ENCODE measurements at regions not wholly inside any gene's neighbourhood (a gene's known extent, or its start where the extent isn't known, plus 50 kb on each side); places are given as distances from the start of the nearest gene placed in this dataset.

GRCh38 chr6:158912655-158913054 is 87.3 kb downstream of the RSPH3 start:
- TF ChIP-seq CTCF (IDR thresholded peaks at IDR 0.05): no peak
- Histone ChIP-seq H3K4me3 (no peak overlapping the region), H3K27ac (no peak overlapping the region), H3K4me1 (ENCODE audit: control insufficient read depth in 1 of 2, low read depth in 2 of 2) (no peaks in the 10 kb centered on the region), H3K27me3 (replicated peaks; ENCODE audit: insufficient read depth) (no peaks in the 10 kb centered on the region), H3K36me3 (no peaks in the 10 kb centered on the region), H3K9me3 (no peaks in the 10 kb centered on the region)
- no peak for ATAC-seq (ENCODE audit: insufficient number of reproducible peaks, low FRiP score, low read depth)
- DNase-seq (ENCODE audit: low spot score): no peak

- no peaks in the 10 kb centered on the region for H3K27me3 ChIP-seq (replicated peaks; ENCODE audit: insufficient read depth)
- no peak overlapping the region for H3K27ac ChIP-seq
- DNase-seq (ENCODE audit: low spot score) (no peak), ATAC-seq (ENCODE audit: insufficient number of reproducible peaks, low FRiP score, low read depth) (no peak)
- H3K9me3 ChIP-seq: no peaks in the 10 kb centered on the region
- H3K4me1 ChIP-seq (ENCODE audit: control insufficient read depth in 1 of 2, low read depth in 2 of 2): no peaks in the 10 kb centered on the region
- TF ChIP-seq CTCF (IDR thresholded peaks at IDR 0.05): no peak
- no peaks in the 10 kb centered on the region for H3K36me3 ChIP-seq
- no peak overlapping the region for H3K4me3 ChIP-seq
Observed at GRCh38 chr6:158911746-158912480, 88.1 kb downstream of the RSPH3 start.

- Histone ChIP-seq H3K27ac (no peak overlapping the region), H3K9me3 (peaks cover under 1% of the 10 kb centered on the region), H3K4me3 (no peak overlapping the region), H3K36me3 (no peaks in the 10 kb centered on the region), H3K4me1 (ENCODE audit: control insufficient read depth in 1 of 2, low read depth in 2 of 2) (no peaks in the 10 kb centered on the region), H3K27me3 (replicated peaks; ENCODE audit: insufficient read depth) (no peaks in the 10 kb centered on the region)
- ATAC-seq (ENCODE audit: insufficient number of reproducible peaks, low FRiP score, low read depth): no peak
- TF ChIP-seq CTCF (IDR thresholded peaks at IDR 0.05): no peak
- no peak for DNase-seq (ENCODE audit: low spot score)
Observed at GRCh38 chr6:158910484-158911440, 89.2 kb downstream of the RSPH3 start.

- Histone ChIP-seq H3K27ac (no peak overlapping the region), H3K9me3 (peaks cover 8% of the 10 kb centered on the region), H3K27me3 (replicated peaks; ENCODE audit: insufficient read depth) (no peaks in the 10 kb centered on the region), H3K4me3 (no peak overlapping the region), H3K36me3 (no peaks in the 10 kb centered on the region), H3K4me1 (ENCODE audit: control insufficient read depth in 1 of 2, low read depth in 2 of 2) (no peaks in the 10 kb centered on the region)
- ATAC-seq (ENCODE audit: insufficient number of reproducible peaks, low FRiP score, low read depth) (no peak), DNase-seq (ENCODE audit: low spot score) (no peak)
- no peak for TF ChIP-seq CTCF (IDR thresholded peaks at IDR 0.05)
Observed at GRCh38 chr6:158909938-158910337, 90.1 kb downstream of the RSPH3 start.

GRCh38 chr6:158908606-158909005 is 89.4 kb upstream of the EZR start:
- Histone ChIP-seq H3K9me3 (peaks cover 11% of the 10 kb centered on the region), H3K27ac (no peak overlapping the region), H3K4me3 (no peak overlapping the region), H3K4me1 (ENCODE audit: control insufficient read depth in 1 of 2, low read depth in 2 of 2) (no peaks in the 10 kb centered on the region), H3K36me3 (no peaks in the 10 kb centered on the region), H3K27me3 (replicated peaks; ENCODE audit: insufficient read depth) (no peaks in the 10 kb centered on the region)
- no peak for TF ChIP-seq CTCF (IDR thresholded peaks at IDR 0.05)
- DNase-seq (ENCODE audit: low spot score): no peak
- no peak for ATAC-seq (ENCODE audit: insufficient number of reproducible peaks, low FRiP score, low read depth)
